Thyroid gland (tissue), 4 donors: ENCODE measurements at regions not wholly inside any gene's neighbourhood (a gene's known extent, or its start where the extent isn't known, plus 50 kb on each side); places are given as distances from the start of the nearest gene placed in this dataset.

ENCODE experiments used
- DNase-seq, 2 donors: peaks; one replicate each; pipeline ENCODE4 v3.0.0-alpha.2; 2019
- H3K27ac ChIP-seq, 3 donors: fragments of 200-600 bp; sonication (generic); 1 replicate in 2 of 3; 2 replicates in 1 of 3; pipeline ENCODE4 v1.5.1; 2016 to 2019; ENCODE audit warnings: mild to moderate bottlenecking in 1 of 3, moderate library complexity in 1 of 3
- H3K27me3 ChIP-seq: fragments of 200-600 bp; sonication (generic); one replicate; pipeline ENCODE4 v1.5.1; 2019
- H3K36me3 ChIP-seq, 2 donors: fragments of 200-600 bp; sonication (generic); one replicate each; pipeline ENCODE4 v1.5.1; 2016 to 2019
- H3K4me1 ChIP-seq, 2 donors: fragments of 200-600 bp; sonication (generic); one replicate each; pipeline ENCODE4 v1.5.1; 2017 to 2019
- H3K4me3 ChIP-seq, 3 donors: fragments of 200-600 bp; sonication (generic); replicated peaks in 1 of 3; 1 replicate in 2 of 3; 2 replicates in 1 of 3; pipeline ENCODE4 v1.5.1; 2016; ENCODE audit warnings: mild to moderate bottlenecking in 1 of 3
- H3K9me3 ChIP-seq: fragments of 200-600 bp; sonication (generic); one replicate; pipeline ENCODE4 v1.5.1; 2017
- POLR2A ChIP-seq, 2 donors: fragments of 450-650 bp; IDR thresholded peaks; one replicate each; pipeline ENCODE4 v1.6.1; 2017; ENCODE audit warnings: antibody characterized with exemption in 2 of 2, mild to moderate bottlenecking in 2 of 2, moderate library complexity in 1 of 2
- WGBS, 2 donors: methylation state at CpG; one replicate each; pipeline ENCODE4 v1.1.5; 2017; 5-methylcytosine and 5-hydroxymethylcytosine counted together
- intact Hi-C: fragments of 100-400 bp; cut with DNase I; formaldehyde crosslinking; loops from one replicate; pipeline ENCODE4 v1.15.1; 2023
- TF ChIP-seq, protein P1 (sequence below), 6 experiments: fragments of 200-600 bp in 3 of 6; fragments of 450-650 bp in 3 of 6; sonication (generic) in 3 of 6; IDR thresholded peaks; one replicate each; pipeline ENCODE4 v1.5.1; 2016 to 2019; ENCODE audit warnings: antibody characterized with exemption in 6 of 6, mild to moderate bottlenecking in 2 of 6, inconsistent platforms in 1 of 6, moderate library complexity in 1 of 6

DNA sequence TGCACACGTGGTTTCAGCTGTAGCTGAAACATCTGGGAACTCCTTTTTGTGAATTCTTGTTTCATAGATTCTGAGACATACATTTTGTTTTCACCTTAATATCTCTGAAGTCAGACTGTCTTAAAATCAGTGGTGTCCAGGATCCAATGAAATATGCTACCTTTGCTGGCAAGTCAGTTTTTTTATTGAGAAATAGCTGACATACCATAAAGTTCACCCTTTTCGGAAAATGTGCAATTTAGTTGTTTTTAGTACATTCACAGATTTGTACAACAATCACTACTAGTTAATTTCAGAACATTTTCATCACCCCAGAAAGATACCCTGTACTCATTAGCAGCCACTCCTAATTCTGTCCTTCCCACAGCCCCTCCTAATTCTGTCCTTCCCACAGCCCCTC, 243.7 kb downstream of the GLI2 start:
- Histone ChIP-seq H3K4me1 (no peaks in the 10 kb centered on the region), H3K4me3 (no peak overlapping the region), H3K9me3 (no peaks in the 10 kb centered on the region), H3K36me3 (no peaks in the 10 kb centered on the region), H3K27me3 (no peaks in the 10 kb centered on the region), H3K27ac (no peak overlapping the region)
- WGBS, 2 donors, result 39 to 72% methylated on average over 2 of the region's 2 CpGs
- intact Hi-C loops, result no loop called here
- TF ChIP-seq, protein P1, sequence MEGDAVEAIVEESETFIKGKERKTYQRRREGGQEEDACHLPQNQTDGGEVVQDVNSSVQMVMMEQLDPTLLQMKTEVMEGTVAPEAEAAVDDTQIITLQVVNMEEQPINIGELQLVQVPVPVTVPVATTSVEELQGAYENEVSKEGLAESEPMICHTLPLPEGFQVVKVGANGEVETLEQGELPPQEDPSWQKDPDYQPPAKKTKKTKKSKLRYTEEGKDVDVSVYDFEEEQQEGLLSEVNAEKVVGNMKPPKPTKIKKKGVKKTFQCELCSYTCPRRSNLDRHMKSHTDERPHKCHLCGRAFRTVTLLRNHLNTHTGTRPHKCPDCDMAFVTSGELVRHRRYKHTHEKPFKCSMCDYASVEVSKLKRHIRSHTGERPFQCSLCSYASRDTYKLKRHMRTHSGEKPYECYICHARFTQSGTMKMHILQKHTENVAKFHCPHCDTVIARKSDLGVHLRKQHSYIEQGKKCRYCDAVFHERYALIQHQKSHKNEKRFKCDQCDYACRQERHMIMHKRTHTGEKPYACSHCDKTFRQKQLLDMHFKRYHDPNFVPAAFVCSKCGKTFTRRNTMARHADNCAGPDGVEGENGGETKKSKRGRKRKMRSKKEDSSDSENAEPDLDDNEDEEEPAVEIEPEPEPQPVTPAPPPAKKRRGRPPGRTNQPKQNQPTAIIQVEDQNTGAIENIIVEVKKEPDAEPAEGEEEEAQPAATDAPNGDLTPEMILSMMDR (IDR thresholded peaks at IDR 0.05), result no peak
- no peak for TF ChIP-seq POLR2A (IDR thresholded peaks at IDR 0.05)
- no peak for DNase-seq

DNA sequence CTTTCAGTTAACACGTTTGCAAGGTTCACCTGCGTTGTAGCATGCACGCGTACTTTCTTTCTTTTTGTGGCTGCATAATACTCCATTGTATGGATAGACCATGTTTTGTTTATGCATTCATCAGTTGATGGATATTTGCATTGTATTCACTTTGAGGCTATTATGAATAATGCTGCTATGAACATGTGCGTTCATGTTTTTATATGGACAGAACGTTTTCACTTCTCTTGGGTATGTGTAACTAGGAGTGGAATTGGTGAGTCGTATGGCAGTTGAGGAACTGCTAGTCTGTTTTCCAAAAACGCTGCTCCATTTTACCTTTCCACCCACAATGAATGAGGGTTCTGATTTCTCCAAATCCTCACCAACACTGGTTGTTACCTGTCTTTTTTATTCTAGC, 244.3 kb downstream of the GLI2 start:
- Histone ChIP-seq H3K27me3 (no peaks in the 10 kb centered on the region), H3K36me3 (no peaks in the 10 kb centered on the region), H3K4me1 (no peaks in the 10 kb centered on the region), H3K4me3 (no peak overlapping the region), H3K27ac (no peak overlapping the region), H3K9me3 (no peaks in the 10 kb centered on the region)
- no peak for DNase-seq
- intact Hi-C loops, result no loop called here
- WGBS, 2 donors, result 94 to 95% methylated on average over 8 of the region's 8 CpGs
- TF ChIP-seq, protein P1 (IDR thresholded peaks at IDR 0.05), result no peak
- TF ChIP-seq POLR2A (IDR thresholded peaks at IDR 0.05), result no peak

DNA sequence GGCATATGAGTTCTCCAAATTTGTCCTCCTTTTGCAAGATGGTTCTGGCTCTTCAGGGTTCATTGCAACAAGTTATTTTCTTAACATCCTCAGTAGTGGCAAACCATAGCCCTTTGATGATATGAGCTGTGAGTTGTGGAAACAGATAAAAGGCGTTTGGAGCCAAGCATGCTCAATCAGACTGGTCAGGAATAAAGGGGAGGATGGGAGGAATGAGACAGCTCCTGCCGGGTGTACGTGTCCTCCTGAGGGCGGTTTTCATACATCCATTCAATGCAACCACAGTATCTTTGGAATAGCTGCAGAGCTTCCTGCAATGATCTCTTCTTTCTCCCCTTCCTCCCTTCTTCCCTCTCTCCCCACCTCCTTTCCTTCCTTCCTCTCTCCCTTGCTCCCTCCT, 245.8 kb downstream of the GLI2 start:
- Histone ChIP-seq H3K4me1 (no peaks in the 10 kb centered on the region), H3K36me3 (no peaks in the 10 kb centered on the region), H3K27ac (no peak overlapping the region), H3K4me3 (no peak overlapping the region), H3K27me3 (no peaks in the 10 kb centered on the region), H3K9me3 (no peaks in the 10 kb centered on the region)
- no peak for DNase-seq
- intact Hi-C loops, result no loop called here
- no peak for TF ChIP-seq POLR2A (IDR thresholded peaks at IDR 0.05)
- TF ChIP-seq, protein P1 (IDR thresholded peaks at IDR 0.05), result no peak
- WGBS, 2 donors, result 71 to 81% methylated on average over 4 of the region's 4 CpGs

DNA sequence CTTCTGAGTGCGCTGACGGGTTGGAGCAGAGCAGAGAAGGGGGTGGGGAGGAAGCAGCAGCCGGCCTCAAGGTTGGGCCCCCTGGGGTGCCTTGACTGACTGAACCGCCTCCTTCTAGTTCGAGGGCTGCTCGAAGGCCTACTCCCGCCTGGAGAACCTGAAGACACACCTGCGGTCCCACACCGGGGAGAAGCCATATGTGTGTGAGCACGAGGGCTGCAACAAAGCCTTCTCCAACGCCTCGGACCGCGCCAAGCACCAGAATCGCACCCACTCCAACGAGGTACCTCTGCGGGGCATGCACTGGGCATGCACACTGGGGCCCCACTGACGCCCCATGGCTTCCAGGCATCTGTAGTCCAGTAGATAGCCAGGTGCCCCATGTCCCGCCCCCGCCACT, 246.9 kb downstream of the GLI2 start:
- H3K27me3 ChIP-seq, result no peaks in the 10 kb centered on the region
- intact Hi-C loops, result no loop called here
- no peaks in the 10 kb centered on the region for H3K9me3 ChIP-seq
- no peak overlapping the region for H3K4me3 ChIP-seq
- H3K27ac ChIP-seq, result no peak overlapping the region
- no peak for DNase-seq
- H3K36me3 ChIP-seq, result no peaks in the 10 kb centered on the region
- TF ChIP-seq, protein P1 (IDR thresholded peaks at IDR 0.05), result no peak
- TF ChIP-seq POLR2A (IDR thresholded peaks at IDR 0.05), result no peak
- H3K4me1 ChIP-seq, result no peaks in the 10 kb centered on the region
- WGBS, 2 donors, result 77 to 82% methylated on average over 20 of the region's 20 CpGs

DNA sequence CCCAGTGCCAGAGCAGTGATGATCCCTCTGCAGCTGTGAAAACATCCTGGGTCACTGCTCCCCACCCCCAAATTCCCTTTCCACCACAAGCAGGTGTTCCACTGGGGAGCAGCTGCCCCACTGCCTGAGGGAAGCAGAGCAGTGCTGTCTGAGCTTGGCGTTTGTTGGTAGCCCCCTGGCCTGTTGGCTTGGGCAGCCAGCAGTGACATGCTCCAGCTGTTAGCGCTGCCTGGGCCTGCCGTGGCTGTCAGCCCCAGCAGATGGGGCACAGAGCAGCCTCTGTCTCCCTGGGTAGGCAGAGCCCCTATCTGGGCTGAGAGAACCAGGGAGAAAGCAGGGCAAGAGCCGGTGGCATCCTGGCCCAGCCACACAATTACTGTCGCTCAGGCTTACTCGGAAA, 247.7 kb downstream of the GLI2 start:
- TF ChIP-seq, protein P1 (IDR thresholded peaks at IDR 0.05), result no peak
- no peak for TF ChIP-seq POLR2A (IDR thresholded peaks at IDR 0.05)
- Histone ChIP-seq H3K4me1 (no peaks in the 10 kb centered on the region), H3K27me3 (no peaks in the 10 kb centered on the region), H3K9me3 (no peaks in the 10 kb centered on the region), H3K36me3 (no peaks in the 10 kb centered on the region), H3K4me3 (no peak overlapping the region), H3K27ac (no peak overlapping the region)
- intact Hi-C loops, result no loop called here
- no peak for DNase-seq
- 73 to 74% methylated on average over 4 to 6 of the region's 6 CpGs for WGBS, 2 donors
